GM12878 (cell line): ENCODE measurements at regions not wholly inside any gene's neighbourhood (a gene's known extent, or its start where the extent isn't known, plus 50 kb on each side); places are given as distances from the start of the nearest gene placed in this dataset.
A peak's percentile ranks its signal among the peaks of the same experiment; 100 is the strongest.

Experiments used
- BACH1 ChIP-seq: fragments of 450-650 bp; IDR thresholded peaks from 2 replicates; pipeline ENCODE4 v1.6.1; 2017; ENCODE audit warnings: mild to moderate bottlenecking, borderline replicate concordance
- BHLHE40 ChIP-seq, 2 experiments: fragments of 450-650 bp in 1 of 2; IDR thresholded peaks; 2 replicates each; pipeline ENCODE4 v1.6.1; 2011 to 2017; ENCODE audit warnings: low read depth in 2 of 2, borderline replicate concordance in 1 of 2, improper control_type of control experiment in 1 of 2, low read length in 1 of 2, mild to moderate bottlenecking in 1 of 2
- CHD1 ChIP-seq: IDR thresholded peaks from 2 replicates; pipeline ENCODE4 v1.6.1; 2012; ENCODE audit warnings: low read depth, low read length, improper control_type of control experiment
- CHD4 ChIP-seq: fragments of 200-600 bp; sonication (generic); IDR thresholded peaks from 2 replicates; pipeline ENCODE4 v1.6.1; 2016; ENCODE audit warnings: mild to moderate bottlenecking
- HDAC2 ChIP-seq: fragments of 200-600 bp; sonication (generic); IDR thresholded peaks from 2 replicates; pipeline ENCODE4 v1.6.1; 2017
- MEF2A ChIP-seq: IDR thresholded peaks from 2 replicates; pipeline ENCODE4 v1.6.1; 2011; ENCODE audit warnings: low read depth, mild to moderate bottlenecking, low read length, moderate library complexity; ENCODE audit not compliant: insufficient read depth
- MYC ChIP-seq: IDR thresholded peaks from 2 replicates; pipeline ENCODE4 v1.6.1; 2011; ENCODE audit warnings: mild to moderate bottlenecking, low read length, moderate library complexity, inconsistent platforms; ENCODE audit not compliant: insufficient read depth, insufficient replicate concordance, insufficient read length, severe bottlenecking
- NR2C1 ChIP-seq: fragments of 450-650 bp; IDR thresholded peaks from 2 replicates; pipeline ENCODE4 v1.6.1; 2017; ENCODE audit warnings: antibody characterized with exemption, mild to moderate bottlenecking, moderate library complexity
- POU2F2 ChIP-seq: IDR thresholded peaks from 3 replicates; pipeline ENCODE4 v1.6.1; 2011; ENCODE audit warnings: low read depth, mild to moderate bottlenecking, low read length, borderline replicate concordance
- RAD51 ChIP-seq: fragments of 450-650 bp; IDR thresholded peaks from 2 replicates; pipeline ENCODE4 v1.6.1; 2016; ENCODE audit warnings: moderate library complexity, mild to moderate bottlenecking, inconsistent platforms
- RELB ChIP-seq: fragments of 450-650 bp; IDR thresholded peaks from 2 replicates; pipeline ENCODE4 v1.6.1; 2017; ENCODE audit warnings: low read depth, mild to moderate bottlenecking, moderate library complexity
- REST ChIP-seq: IDR thresholded peaks from 2 replicates; pipeline ENCODE4 v1.6.1; 2012; ENCODE audit warnings: mild to moderate bottlenecking, low read depth, low read length
- SRF ChIP-seq, 2 experiments: IDR thresholded peaks; 2 replicates each; pipeline ENCODE4 v1.6.1; 2011; ENCODE audit warnings: low read depth in 2 of 2, low read length in 2 of 2, mild to moderate bottlenecking in 1 of 2, moderate library complexity in 1 of 2
- YY1 ChIP-seq: IDR thresholded peaks from 2 replicates; pipeline ENCODE4 v1.6.1; 2011; ENCODE audit warnings: low read depth, mild to moderate bottlenecking, low read length
- TF ChIP-seq, protein P1 (sequence below): fragments of 450-650 bp; IDR thresholded peaks from 2 replicates; pipeline ENCODE4 v1.6.1; 2016; ENCODE audit warnings: mild to moderate bottlenecking
- TF ChIP-seq, protein P2 (sequence below): fragments of 150-350 bp; IDR thresholded peaks from 2 replicates; pipeline ENCODE4 v1.6.1; 2016; ENCODE audit warnings: low read depth, low read length
- TF ChIP-seq, protein P3 (sequence below): fragments of 450-650 bp; IDR thresholded peaks from 2 replicates; pipeline ENCODE4 v1.6.1; 2017; ENCODE audit warnings: antibody characterized with exemption, mild to moderate bottlenecking, moderate library complexity

DNA sequence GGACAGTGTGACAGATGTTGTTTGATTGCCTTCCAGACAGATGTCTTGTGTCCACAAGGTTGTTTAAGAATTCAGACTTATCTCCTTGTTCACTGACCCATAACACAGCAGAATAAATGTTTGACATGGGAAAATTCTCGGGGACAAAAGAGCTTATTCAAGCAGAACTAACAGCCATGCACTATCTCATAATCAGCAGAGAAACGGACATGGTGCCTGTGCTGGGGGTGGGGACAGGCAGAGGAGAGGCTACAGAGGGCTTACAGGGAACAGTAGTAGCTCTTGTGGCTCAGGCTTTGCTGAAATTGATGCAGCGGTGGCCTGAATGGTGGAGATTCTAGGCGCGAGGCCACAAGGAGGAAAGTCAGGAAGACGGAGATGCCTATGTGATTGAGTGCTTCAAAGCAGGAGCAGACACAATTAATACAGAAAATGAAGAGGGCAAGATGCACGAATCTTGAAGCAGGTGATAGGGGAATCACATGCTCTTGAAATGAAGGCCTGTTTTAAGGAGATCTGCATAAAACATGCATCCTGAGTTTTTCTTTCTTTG, 62.0 kb upstream of the CAB39 start (continued):
- TF ChIP-seq POU2F2 (0 out of 3 replicates have a peak, but pooled peaks have one; percentile 32), RELB (peak; percentile 83; the same call in 1 of the 2 replicates), MEF2A (no peak), SRF (IDR thresholded peaks at IDR 0.05; ENCODE audit: low read depth in 2 of 2, low read length in 2 of 2) (no peak), NR2C1 (peak; percentile 44; the same call in 1 of the 2 replicates), CHD4 (no peak), BACH1 (peak; percentile 25; the same call in 1 of the 2 replicates), HDAC2 (no peak), YY1 (peak; percentile 70; the same call in 1 of the 2 replicates), BHLHE40 (IDR thresholded peaks at IDR 0.05; ENCODE audit: borderline replicate concordance in 1 of 2, low read depth in 2 of 2, low read length in 1 of 2) (peak; percentile 41 to 53; a peak in 1 of 4 replicates), CHD1 (no peak), REST (no peak), MYC (no peak), RAD51 (peak; percentile 77)
- TF ChIP-seq, protein P1, sequence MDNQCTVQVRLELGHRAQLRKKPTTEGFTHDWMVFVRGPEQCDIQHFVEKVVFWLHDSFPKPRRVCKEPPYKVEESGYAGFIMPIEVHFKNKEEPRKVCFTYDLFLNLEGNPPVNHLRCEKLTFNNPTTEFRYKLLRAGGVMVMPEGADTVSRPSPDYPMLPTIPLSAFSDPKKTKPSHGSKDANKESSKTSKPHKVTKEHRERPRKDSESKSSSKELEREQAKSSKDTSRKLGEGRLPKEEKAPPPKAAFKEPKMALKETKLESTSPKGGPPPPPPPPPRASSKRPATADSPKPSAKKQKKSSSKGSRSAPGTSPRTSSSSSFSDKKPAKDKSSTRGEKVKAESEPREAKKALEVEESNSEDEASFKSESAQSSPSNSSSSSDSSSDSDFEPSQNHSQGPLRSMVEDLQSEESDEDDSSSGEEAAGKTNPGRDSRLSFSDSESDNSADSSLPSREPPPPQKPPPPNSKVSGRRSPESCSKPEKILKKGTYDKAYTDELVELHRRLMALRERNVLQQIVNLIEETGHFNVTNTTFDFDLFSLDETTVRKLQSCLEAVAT: no peak
- TF ChIP-seq, protein P2, sequence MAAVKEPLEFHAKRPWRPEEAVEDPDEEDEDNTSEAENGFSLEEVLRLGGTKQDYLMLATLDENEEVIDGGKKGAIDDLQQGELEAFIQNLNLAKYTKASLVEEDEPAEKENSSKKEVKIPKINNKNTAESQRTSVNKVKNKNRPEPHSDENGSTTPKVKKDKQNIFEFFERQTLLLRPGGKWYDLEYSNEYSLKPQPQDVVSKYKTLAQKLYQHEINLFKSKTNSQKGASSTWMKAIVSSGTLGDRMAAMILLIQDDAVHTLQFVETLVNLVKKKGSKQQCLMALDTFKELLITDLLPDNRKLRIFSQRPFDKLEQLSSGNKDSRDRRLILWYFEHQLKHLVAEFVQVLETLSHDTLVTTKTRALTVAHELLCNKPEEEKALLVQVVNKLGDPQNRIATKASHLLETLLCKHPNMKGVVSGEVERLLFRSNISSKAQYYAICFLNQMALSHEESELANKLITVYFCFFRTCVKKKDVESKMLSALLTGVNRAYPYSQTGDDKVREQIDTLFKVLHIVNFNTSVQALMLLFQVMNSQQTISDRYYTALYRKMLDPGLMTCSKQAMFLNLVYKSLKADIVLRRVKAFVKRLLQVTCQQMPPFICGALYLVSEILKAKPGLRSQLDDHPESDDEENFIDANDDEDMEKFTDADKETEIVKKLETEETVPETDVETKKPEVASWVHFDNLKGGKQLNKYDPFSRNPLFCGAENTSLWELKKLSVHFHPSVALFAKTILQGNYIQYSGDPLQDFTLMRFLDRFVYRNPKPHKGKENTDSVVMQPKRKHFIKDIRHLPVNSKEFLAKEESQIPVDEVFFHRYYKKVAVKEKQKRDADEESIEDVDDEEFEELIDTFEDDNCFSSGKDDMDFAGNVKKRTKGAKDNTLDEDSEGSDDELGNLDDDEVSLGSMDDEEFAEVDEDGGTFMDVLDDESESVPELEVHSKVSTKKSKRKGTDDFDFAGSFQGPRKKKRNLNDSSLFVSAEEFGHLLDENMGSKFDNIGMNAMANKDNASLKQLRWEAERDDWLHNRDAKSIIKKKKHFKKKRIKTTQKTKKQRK: no peak
- TF ChIP-seq, protein P3, sequence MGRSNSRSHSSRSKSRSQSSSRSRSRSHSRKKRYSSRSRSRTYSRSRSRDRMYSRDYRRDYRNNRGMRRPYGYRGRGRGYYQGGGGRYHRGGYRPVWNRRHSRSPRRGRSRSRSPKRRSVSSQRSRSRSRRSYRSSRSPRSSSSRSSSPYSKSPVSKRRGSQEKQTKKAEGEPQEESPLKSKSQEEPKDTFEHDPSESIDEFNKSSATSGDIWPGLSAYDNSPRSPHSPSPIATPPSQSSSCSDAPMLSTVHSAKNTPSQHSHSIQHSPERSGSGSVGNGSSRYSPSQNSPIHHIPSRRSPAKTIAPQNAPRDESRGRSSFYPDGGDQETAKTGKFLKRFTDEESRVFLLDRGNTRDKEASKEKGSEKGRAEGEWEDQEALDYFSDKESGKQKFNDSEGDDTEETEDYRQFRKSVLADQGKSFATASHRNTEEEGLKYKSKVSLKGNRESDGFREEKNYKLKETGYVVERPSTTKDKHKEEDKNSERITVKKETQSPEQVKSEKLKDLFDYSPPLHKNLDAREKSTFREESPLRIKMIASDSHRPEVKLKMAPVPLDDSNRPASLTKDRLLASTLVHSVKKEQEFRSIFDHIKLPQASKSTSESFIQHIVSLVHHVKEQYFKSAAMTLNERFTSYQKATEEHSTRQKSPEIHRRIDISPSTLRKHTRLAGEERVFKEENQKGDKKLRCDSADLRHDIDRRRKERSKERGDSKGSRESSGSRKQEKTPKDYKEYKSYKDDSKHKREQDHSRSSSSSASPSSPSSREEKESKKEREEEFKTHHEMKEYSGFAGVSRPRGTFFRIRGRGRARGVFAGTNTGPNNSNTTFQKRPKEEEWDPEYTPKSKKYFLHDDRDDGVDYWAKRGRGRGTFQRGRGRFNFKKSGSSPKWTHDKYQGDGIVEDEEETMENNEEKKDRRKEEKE: no peak
